ENCODE measurements at regions not wholly inside any gene's neighbourhood (a gene's known extent, or its start where the extent isn't known, plus 50 kb on each side); places are given as distances from the start of the nearest gene placed in this dataset.
"Not testable (repeated sequence)": the region's sequence is repeated elsewhere in the genome, so short reads cannot be mapped to it uniquely, and the experiment has no call there.

DNA sequence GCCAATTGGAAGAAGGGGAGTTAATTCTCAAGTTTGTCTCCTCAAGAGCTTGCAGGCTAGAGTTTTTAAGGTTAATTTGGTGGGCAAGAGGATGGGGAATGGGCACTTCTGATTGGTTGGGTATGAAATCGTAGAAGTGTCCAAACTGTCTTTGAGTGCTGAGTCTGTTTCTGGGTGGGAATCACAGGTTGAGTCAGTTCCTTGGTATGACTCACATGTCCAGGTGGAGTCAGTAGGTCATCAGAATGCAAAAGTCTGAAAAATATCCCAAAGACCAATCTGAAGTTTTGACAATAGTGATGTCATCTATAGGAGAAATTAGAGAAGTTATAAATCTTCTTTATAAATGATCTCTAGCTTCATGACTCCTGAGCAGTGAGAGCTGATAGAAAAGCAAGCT, 1252.2 kb downstream of the REEP3 start:
- no peak overlapping the region for H3K27ac ChIP-seq (ENCODE audit: low read length, poor library complexity, severe bottlenecking)
- no peak overlapping the region for H2BK12ac ChIP-seq (ENCODE audit: low read length in 2 of 2)
- H4K91ac ChIP-seq (ENCODE audit: low read length) = no peak overlapping the region
- no peak overlapping the region for H2BK5ac ChIP-seq (ENCODE audit: low read depth, low read length, poor library complexity, severe bottlenecking)
- H2AFZ ChIP-seq (ENCODE audit: low read depth, low read length) = no peak overlapping the region
- H3K14ac ChIP-seq (ENCODE audit: low read length in 2 of 2) = no peak overlapping the region
- no peaks in the 10 kb centered on the region for H3K27me3 ChIP-seq (ENCODE audit: control insufficient read depth in 1 of 2, insufficient read depth in 1 of 2, low read length in 2 of 2)
- H2AK5ac ChIP-seq (ENCODE audit: low read length, severe bottlenecking) = no peak overlapping the region
- no peak overlapping the region for H3K9ac ChIP-seq (ENCODE audit: low read length)
- 90% methylated on average over 1 of the region's 1 CpG for WGBS
- H3K4ac ChIP-seq (ENCODE audit: low read depth in 1 of 2, low read length in 2 of 2) = no peak overlapping the region
- H3K18ac ChIP-seq (ENCODE audit: low read depth in 1 of 2, low read length in 2 of 2) = no peak overlapping the region
- H3K4me3 ChIP-seq (ENCODE audit: insufficient read depth in 1 of 2, low read depth in 1 of 2, low read length in 2 of 2) = no peak overlapping the region
- no peak overlapping the region for H2BK15ac ChIP-seq (ENCODE audit: low read depth, poor library complexity, severe bottlenecking)
- H2BK120ac ChIP-seq (ENCODE audit: low read depth, low read length) = no peak overlapping the region
- H3K23ac ChIP-seq (ENCODE audit: low read length in 2 of 2) = no peak overlapping the region
- no peaks in the 10 kb centered on the region for H3K9me3 ChIP-seq (ENCODE audit: control insufficient read depth, low read length)
- H3K4me1 ChIP-seq (ENCODE audit: control insufficient read depth, insufficient read depth, low read depth, low read length) = no peaks in the 10 kb centered on the region
- DNase-seq = no peak
- no peaks in the 10 kb centered on the region for H3K79me1 ChIP-seq (replicated peaks; ENCODE audit: low read length, poor library complexity, severe bottlenecking)
- no peaks in the 10 kb centered on the region for H3K36me3 ChIP-seq (ENCODE audit: control insufficient read depth in 1 of 2, insufficient read depth in 2 of 2, low read depth in 1 of 2, low read length in 2 of 2)
- no peak overlapping the region for H4K8ac ChIP-seq (ENCODE audit: low read length)
- H3K4me2 ChIP-seq (ENCODE audit: low read length, poor library complexity, severe bottlenecking) = no peak overlapping the region

DNA sequence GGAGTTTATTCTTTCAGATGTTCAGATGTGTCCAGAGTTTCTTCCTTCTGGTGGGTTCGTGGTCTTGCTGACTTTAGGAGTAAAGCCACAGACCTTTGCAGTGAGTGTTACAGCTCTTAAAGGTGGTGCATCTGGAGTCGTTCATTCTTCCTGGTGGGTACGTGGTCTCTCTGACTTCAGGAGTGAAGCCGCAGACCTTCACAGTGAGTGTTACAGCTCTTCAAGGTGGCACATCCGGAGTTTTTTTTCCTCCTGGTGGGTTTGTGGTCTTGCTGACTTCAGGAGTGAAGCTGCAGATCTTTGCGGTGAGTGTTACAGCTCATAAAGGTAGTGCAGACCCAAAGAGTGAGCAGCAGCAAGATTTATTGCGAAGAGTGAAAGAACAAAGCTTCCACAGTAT, 1263.2 kb downstream of the REEP3 start:
- H2AK5ac ChIP-seq (ENCODE audit: low read length, severe bottlenecking); H3K9ac ChIP-seq (ENCODE audit: low read length); H2AFZ ChIP-seq (ENCODE audit: low read depth, low read length); H3K27me3 ChIP-seq (ENCODE audit: control insufficient read depth in 1 of 2, insufficient read depth in 1 of 2, low read length in 2 of 2); H3K14ac ChIP-seq (ENCODE audit: low read length in 2 of 2); DNase-seq; H3K79me1 ChIP-seq (replicated peaks; ENCODE audit: low read length, poor library complexity, severe bottlenecking); H3K23ac ChIP-seq (ENCODE audit: low read length in 2 of 2); H3K4ac ChIP-seq (ENCODE audit: low read depth in 1 of 2, low read length in 2 of 2); H3K18ac ChIP-seq (ENCODE audit: low read depth in 1 of 2, low read length in 2 of 2); H2BK120ac ChIP-seq (ENCODE audit: low read depth, low read length); H3K4me1 ChIP-seq (ENCODE audit: control insufficient read depth, insufficient read depth, low read depth, low read length); H3K27ac ChIP-seq (ENCODE audit: low read length, poor library complexity, severe bottlenecking); H3K4me2 ChIP-seq (ENCODE audit: low read length, poor library complexity, severe bottlenecking); H2BK12ac ChIP-seq (ENCODE audit: low read length in 2 of 2); H4K91ac ChIP-seq (ENCODE audit: low read length); H2BK15ac ChIP-seq (ENCODE audit: low read depth, poor library complexity, severe bottlenecking); H4K8ac ChIP-seq (ENCODE audit: low read length); H3K4me3 ChIP-seq (ENCODE audit: insufficient read depth in 1 of 2, low read depth in 1 of 2, low read length in 2 of 2); H2BK5ac ChIP-seq (ENCODE audit: low read depth, low read length, poor library complexity, severe bottlenecking); H3K36me3 ChIP-seq (ENCODE audit: control insufficient read depth in 1 of 2, insufficient read depth in 2 of 2, low read depth in 1 of 2, low read length in 2 of 2): not testable (repeated sequence)
- WGBS = 92% methylated on average over 7 of the region's 7 CpGs
- peaks cover 10% of the 10 kb centered on the region for H3K9me3 ChIP-seq (ENCODE audit: control insufficient read depth, low read length)

DNA sequence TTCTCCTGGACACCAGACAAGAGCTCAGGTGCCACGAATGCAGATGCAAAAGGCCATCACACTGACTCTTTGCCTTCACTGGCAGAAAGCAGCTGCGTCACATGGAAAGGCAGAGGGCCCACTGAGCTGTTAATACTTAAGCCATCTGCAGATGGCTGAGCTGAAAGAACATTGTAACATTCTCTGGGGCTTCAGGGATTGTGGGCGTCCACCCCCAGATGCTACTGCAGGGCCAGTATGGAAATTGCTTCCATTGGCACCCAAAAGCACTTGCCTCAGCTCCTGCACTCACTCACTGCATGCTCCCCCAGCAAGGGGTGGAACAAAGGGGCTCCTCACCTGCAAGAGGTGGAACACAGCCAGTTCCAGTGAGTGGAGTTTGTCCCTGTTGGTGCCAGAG, 1264.6 kb downstream of the REEP3 start:
- H3K4ac ChIP-seq (ENCODE audit: low read depth in 1 of 2, low read length in 2 of 2) = no peak overlapping the region
- H2BK120ac ChIP-seq (ENCODE audit: low read depth, low read length) = no peak overlapping the region
- no peak overlapping the region for H2AFZ ChIP-seq (ENCODE audit: low read depth, low read length)
- H3K9me3 ChIP-seq (ENCODE audit: control insufficient read depth, low read length) = peaks cover 10% of the 10 kb centered on the region
- H2AK5ac ChIP-seq (ENCODE audit: low read length, severe bottlenecking) = no peak overlapping the region
- no peak overlapping the region for H3K18ac ChIP-seq (ENCODE audit: low read depth in 1 of 2, low read length in 2 of 2)
- no peak overlapping the region for H3K4me2 ChIP-seq (ENCODE audit: low read length, poor library complexity, severe bottlenecking)
- H4K91ac ChIP-seq (ENCODE audit: low read length) = no peak overlapping the region
- no peak overlapping the region for H2BK15ac ChIP-seq (ENCODE audit: low read depth, poor library complexity, severe bottlenecking)
- no peak overlapping the region for H3K27ac ChIP-seq (ENCODE audit: low read length, poor library complexity, severe bottlenecking)
- no peak overlapping the region for H3K14ac ChIP-seq (ENCODE audit: low read length in 2 of 2)
- H3K79me1 ChIP-seq (replicated peaks; ENCODE audit: low read length, poor library complexity, severe bottlenecking) = no peaks in the 10 kb centered on the region
- H3K36me3 ChIP-seq (ENCODE audit: control insufficient read depth in 1 of 2, insufficient read depth in 2 of 2, low read depth in 1 of 2, low read length in 2 of 2) = no peaks in the 10 kb centered on the region
- H3K9ac ChIP-seq (ENCODE audit: low read length) = no peak overlapping the region
- no peaks in the 10 kb centered on the region for H3K27me3 ChIP-seq (ENCODE audit: control insufficient read depth in 1 of 2, insufficient read depth in 1 of 2, low read length in 2 of 2)
- H4K8ac ChIP-seq (ENCODE audit: low read length) = no peak overlapping the region
- no peaks in the 10 kb centered on the region for H3K4me1 ChIP-seq (ENCODE audit: control insufficient read depth, insufficient read depth, low read depth, low read length)
- 86% methylated on average over 3 of the region's 3 CpGs for WGBS
- no peak for DNase-seq
- H2BK12ac ChIP-seq (ENCODE audit: low read length in 2 of 2) = no peak overlapping the region
- H2BK5ac ChIP-seq (ENCODE audit: low read depth, low read length, poor library complexity, severe bottlenecking) = no peak overlapping the region
- no peak overlapping the region for H3K4me3 ChIP-seq (ENCODE audit: insufficient read depth in 1 of 2, low read depth in 1 of 2, low read length in 2 of 2)
- no peak overlapping the region for H3K23ac ChIP-seq (ENCODE audit: low read length in 2 of 2)

DNA sequence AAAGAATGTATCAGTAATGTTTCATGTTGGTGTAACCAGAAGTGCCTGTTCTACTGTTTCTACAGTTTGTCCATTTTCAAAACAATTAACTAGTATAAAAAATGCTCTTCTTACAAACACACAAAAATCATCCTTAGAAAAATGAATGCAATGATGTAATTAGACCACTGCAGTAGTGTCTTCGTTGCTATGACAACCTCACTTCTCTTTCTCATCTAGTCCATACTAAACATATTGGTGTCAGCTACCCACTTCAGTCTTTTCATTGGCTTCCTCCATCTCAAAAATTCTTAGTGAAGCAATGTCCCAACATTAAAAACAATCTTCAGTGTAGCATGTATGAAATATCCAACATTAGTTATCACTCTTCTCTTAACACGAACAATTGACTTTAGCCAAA, 1265.8 kb downstream of the REEP3 start:
- Histone ChIP-seq H2BK15ac (ENCODE audit: low read depth, poor library complexity, severe bottlenecking) (no peak overlapping the region), H3K36me3 (ENCODE audit: control insufficient read depth in 1 of 2, insufficient read depth in 2 of 2, low read depth in 1 of 2, low read length in 2 of 2) (no peaks in the 10 kb centered on the region), H3K4me1 (ENCODE audit: control insufficient read depth, insufficient read depth, low read depth, low read length) (no peaks in the 10 kb centered on the region), H3K14ac (ENCODE audit: low read length in 2 of 2) (no peak overlapping the region), H3K79me1 (replicated peaks; ENCODE audit: low read length, poor library complexity, severe bottlenecking) (no peaks in the 10 kb centered on the region), H3K4me2 (ENCODE audit: low read length, poor library complexity, severe bottlenecking) (no peak overlapping the region), H4K91ac (ENCODE audit: low read length) (no peak overlapping the region), H3K4me3 (ENCODE audit: insufficient read depth in 1 of 2, low read depth in 1 of 2, low read length in 2 of 2) (no peak overlapping the region), H2BK120ac (ENCODE audit: low read depth, low read length) (no peak overlapping the region), H2BK5ac (ENCODE audit: low read depth, low read length, poor library complexity, severe bottlenecking) (no peak overlapping the region), H3K18ac (ENCODE audit: low read depth in 1 of 2, low read length in 2 of 2) (no peak overlapping the region), H2AK5ac (ENCODE audit: low read length, severe bottlenecking) (no peak overlapping the region), H3K9ac (ENCODE audit: low read length) (no peak overlapping the region), H3K23ac (ENCODE audit: low read length in 2 of 2) (no peak overlapping the region), H3K9me3 (ENCODE audit: control insufficient read depth, low read length) (peaks cover 10% of the 10 kb centered on the region), H2BK12ac (ENCODE audit: low read length in 2 of 2) (no peak overlapping the region), H3K27me3 (ENCODE audit: control insufficient read depth in 1 of 2, insufficient read depth in 1 of 2, low read length in 2 of 2) (no peaks in the 10 kb centered on the region), H3K4ac (ENCODE audit: low read depth in 1 of 2, low read length in 2 of 2) (no peak overlapping the region), H2AFZ (ENCODE audit: low read depth, low read length) (no peak overlapping the region), H4K8ac (ENCODE audit: low read length) (no peak overlapping the region), H3K27ac (ENCODE audit: low read length, poor library complexity, severe bottlenecking) (no peak overlapping the region)
- 91% methylated on average over 2 of the region's 2 CpGs for WGBS
- DNase-seq = no peak

All from mesenchymal stem cell (in vitro differentiated cells and primary cell).